Stimulated activated CD8-positive, alpha-beta memory T cell treated with anti-CD3 and anti-CD28 coated beads, Interleukin-12 subunit alpha, Interleukin-12 subunit beta, amount 100 ng/mL, for 1 hour (primary cell): ENCODE measurements at regions not wholly inside any gene's neighbourhood (a gene's known extent, or its start where the extent isn't known, plus 50 kb on each side); places are given as distances from the start of the nearest gene placed in this dataset.
"Not testable (repeated sequence)": the region's sequence is repeated elsewhere in the genome, so short reads cannot be mapped to it uniquely, and the experiment has no call there.

ENCODE experiments used
- DNase-seq: peaks from one replicate; pipeline ENCODE4 v3.0.0-alpha.2; 2020; ENCODE audit warnings: low read depth

- no peak for DNase-seq
Measured at GRCh38 chr12:46548605-46549071, 176.1 kb upstream of the SLC38A2 start.

GRCh38 chr12:46547421-46548354 is 175.1 kb upstream of the SLC38A2 start:
- DNase-seq = no peak

GRCh38 chr12:46546634-46547273 is 174.2 kb upstream of the SLC38A2 start:
- no peak for DNase-seq

GRCh38 chr12:46543378-46543795 is 170.8 kb upstream of the SLC38A2 start:
- DNase-seq = not testable (repeated sequence)

GRCh38 chr12:46538976-46539375 is 166.4 kb upstream of the SLC38A2 start:
- no peak for DNase-seq

- no peak for DNase-seq
Measured at GRCh38 chr12:46537387-46537955, 164.9 kb upstream of the SLC38A2 start.

GRCh38 chr12:46536316-46536715 is 163.7 kb upstream of the SLC38A2 start:
- not testable (repeated sequence) for DNase-seq

- DNase-seq = no peak
Measured at GRCh38 chr12:46535907-46536306, 163.3 kb upstream of the SLC38A2 start.

GRCh38 chr12:46535376-46535775 is 162.8 kb upstream of the SLC38A2 start:
- DNase-seq = no peak

GRCh38 chr12:46534327-46534840 is 161.8 kb upstream of the SLC38A2 start:
- DNase-seq = no peak

GRCh38 chr12:46533723-46534122 is 161.2 kb upstream of the SLC38A2 start:
- DNase-seq = no peak

- DNase-seq = no peak
Measured at GRCh38 chr12:46531804-46532203, 159.2 kb upstream of the SLC38A2 start.

- DNase-seq = no peak
Measured at GRCh38 chr12:46531059-46531785, 158.6 kb upstream of the SLC38A2 start.

- no peak for DNase-seq
Measured at GRCh38 chr12:46530373-46531056, 157.9 kb upstream of the SLC38A2 start.

GRCh38 chr12:46526233-46526632 is 153.7 kb upstream of the SLC38A2 start:
- DNase-seq = no peak

GRCh38 chr12:46524778-46525177 is 152.2 kb upstream of the SLC38A2 start:
- DNase-seq = no peak

GRCh38 chr12:46523863-46524770 is 151.5 kb upstream of the SLC38A2 start:
- DNase-seq = peak; percentile 16

- no peak for DNase-seq
Measured at GRCh38 chr12:46523446-46523845, 150.9 kb upstream of the SLC38A2 start.

- no peak for DNase-seq
Measured at GRCh38 chr12:46522071-46522470, 149.5 kb upstream of the SLC38A2 start.

- DNase-seq = no peak
Measured at GRCh38 chr12:46521145-46521544, 148.6 kb upstream of the SLC38A2 start.
